ENCODE measurements at regions not wholly inside any gene's neighbourhood (a gene's known extent, or its start where the extent isn't known, plus 50 kb on each side); places are given as distances from the start of the nearest gene placed in this dataset.

DNA sequence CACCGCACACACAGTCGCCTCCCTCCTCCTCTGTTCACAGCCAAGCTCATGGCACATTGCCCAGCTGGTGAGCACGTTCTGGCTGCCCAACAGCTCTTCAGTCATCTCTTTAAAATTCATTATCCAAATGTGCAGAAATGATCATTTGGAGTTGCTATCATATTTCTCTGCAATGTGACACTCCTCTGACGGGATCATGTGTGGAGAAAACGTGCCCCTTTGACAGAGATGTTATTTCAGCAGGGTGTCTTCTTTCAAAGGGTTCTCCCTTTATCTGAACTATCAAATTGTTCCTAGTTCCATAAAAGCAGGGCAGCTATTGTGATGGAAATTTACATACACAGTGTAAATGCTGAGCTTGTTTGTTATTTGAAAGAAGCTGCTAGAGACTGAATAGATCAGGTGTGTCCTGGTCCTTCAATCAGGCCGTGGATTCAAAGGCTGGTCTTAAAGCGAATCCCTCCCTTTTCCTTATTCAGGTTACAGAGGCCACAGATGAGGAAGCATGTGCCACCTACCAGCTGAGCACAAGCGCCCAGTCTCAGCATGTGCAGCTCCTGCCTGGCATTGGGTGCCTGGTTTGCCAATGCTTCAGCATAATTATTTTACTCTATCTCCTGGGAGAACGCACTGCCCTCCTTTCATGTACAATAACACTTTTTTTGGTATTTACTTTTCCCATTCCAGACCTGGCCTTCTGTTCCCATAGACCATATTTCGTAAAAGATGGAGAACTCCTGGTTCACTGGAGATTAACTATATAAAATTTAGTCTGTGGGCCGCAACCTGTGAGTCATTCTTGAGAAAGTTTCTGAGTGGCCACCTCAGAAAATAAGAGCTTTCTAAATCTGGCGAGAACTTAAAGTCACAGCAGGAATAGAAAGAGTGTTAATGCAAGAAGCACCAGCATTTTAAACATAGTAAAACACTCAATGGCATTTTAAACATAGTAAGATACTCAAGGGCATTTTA, 433.7 kb downstream of the ENC1 start:
- no peaks in the 10 kb centered on the region for H3K9me3 ChIP-seq (ENCODE audit: control insufficient read depth, low read length)
- H3K27ac ChIP-seq (ENCODE audit: insufficient read depth, low read depth, low read length, poor library complexity, severe bottlenecking): no peak overlapping the region
- 66 to 67% methylated on average over 12 of the region's 12 CpGs for WGBS, 2 experiments
- H3K4me3 ChIP-seq (ENCODE audit: insufficient read depth, low read depth, low read length): no peak overlapping the region
- peaks cover 5% of the 10 kb centered on the region for H3K4me1 ChIP-seq (ENCODE audit: control insufficient read depth, insufficient read depth, low read length)
- no peaks in the 10 kb centered on the region for H3K27me3 ChIP-seq (ENCODE audit: control insufficient read depth, insufficient read depth, low read length, poor library complexity, severe bottlenecking)
- no peaks in the 10 kb centered on the region for H3K36me3 ChIP-seq (ENCODE audit: control insufficient read depth, insufficient read depth, low read length)

DNA sequence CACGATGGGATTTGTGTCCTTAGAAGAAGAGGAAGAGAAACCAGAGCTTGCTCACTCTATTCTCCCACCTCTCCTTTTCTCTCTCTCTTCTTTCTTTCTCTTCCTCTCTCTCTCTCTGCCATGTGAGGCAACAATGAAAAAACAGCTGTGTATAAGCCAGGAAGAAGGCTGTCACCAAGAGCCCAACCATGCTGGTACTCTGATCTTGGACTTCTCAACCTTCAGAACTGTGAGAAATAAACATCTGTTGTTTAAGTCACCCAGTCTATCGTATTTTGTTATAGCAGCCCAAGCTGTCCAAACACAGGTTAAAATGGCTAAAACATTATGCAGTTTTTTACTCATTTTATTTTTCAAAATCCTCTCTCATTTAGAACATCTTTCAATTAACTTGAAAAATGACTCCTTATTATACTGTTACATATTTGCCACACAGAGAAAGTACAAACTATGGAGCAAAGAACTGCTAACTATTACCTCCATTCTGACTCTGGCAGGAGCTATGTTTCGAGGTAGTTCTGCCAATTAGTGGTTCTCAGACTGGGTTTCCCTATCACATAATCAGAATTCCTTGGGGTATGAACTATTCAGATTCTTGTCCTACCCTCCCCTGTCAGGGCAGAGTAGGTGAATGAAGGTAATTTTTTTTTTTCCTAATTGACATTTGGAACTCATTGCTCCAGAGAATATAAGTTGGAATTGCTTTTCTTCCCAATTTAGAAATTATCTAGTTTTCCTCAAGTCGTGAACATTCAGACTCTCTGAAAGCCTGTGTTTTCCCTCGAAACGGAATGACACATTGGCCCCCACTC, 434.6 kb downstream of the ENC1 start:
- no peak overlapping the region for H3K4me3 ChIP-seq (ENCODE audit: insufficient read depth, low read depth, low read length)
- H3K36me3 ChIP-seq (ENCODE audit: control insufficient read depth, insufficient read depth, low read length): no peaks in the 10 kb centered on the region
- H3K27me3 ChIP-seq (ENCODE audit: control insufficient read depth, insufficient read depth, low read length, poor library complexity, severe bottlenecking): no peaks in the 10 kb centered on the region
- 79 to 80% methylated on average over 6 of the region's 6 CpGs for WGBS, 2 experiments
- H3K9me3 ChIP-seq (ENCODE audit: control insufficient read depth, low read length): no peaks in the 10 kb centered on the region
- no peak overlapping the region for H3K27ac ChIP-seq (ENCODE audit: insufficient read depth, low read depth, low read length, poor library complexity, severe bottlenecking)
- H3K4me1 ChIP-seq (ENCODE audit: control insufficient read depth, insufficient read depth, low read length): peaks cover 5% of the 10 kb centered on the region

GRCh38 chr5:74201334-74202081, 439.0 kb downstream of the ENC1 start:
- Histone ChIP-seq H3K4me1 (ENCODE audit: control insufficient read depth, insufficient read depth, low read length) (peaks cover 9% of the 10 kb centered on the region), H3K9me3 (ENCODE audit: control insufficient read depth, low read length) (no peaks in the 10 kb centered on the region), H3K27ac (ENCODE audit: insufficient read depth, low read depth, low read length, poor library complexity, severe bottlenecking) (no peak overlapping the region), H3K27me3 (ENCODE audit: control insufficient read depth, insufficient read depth, low read length, poor library complexity, severe bottlenecking) (no peaks in the 10 kb centered on the region), H3K36me3 (ENCODE audit: control insufficient read depth, insufficient read depth, low read length) (no peaks in the 10 kb centered on the region), H3K4me3 (ENCODE audit: insufficient read depth, low read depth, low read length) (no peak overlapping the region)
- 90 to 93% methylated on average over 8 of the region's 8 CpGs for WGBS, 2 experiments

GRCh38 chr5:74200560-74200959, 440.0 kb downstream of the ENC1 start:
- H3K27ac ChIP-seq (ENCODE audit: insufficient read depth, low read depth, low read length, poor library complexity, severe bottlenecking): no peak overlapping the region
- H3K36me3 ChIP-seq (ENCODE audit: control insufficient read depth, insufficient read depth, low read length): no peaks in the 10 kb centered on the region
- H3K4me3 ChIP-seq (ENCODE audit: insufficient read depth, low read depth, low read length): no peak overlapping the region
- no peaks in the 10 kb centered on the region for H3K9me3 ChIP-seq (ENCODE audit: control insufficient read depth, low read length)
- no peaks in the 10 kb centered on the region for H3K27me3 ChIP-seq (ENCODE audit: control insufficient read depth, insufficient read depth, low read length, poor library complexity, severe bottlenecking)
- 86 to 93% methylated on average over 2 of the region's 2 CpGs for WGBS, 2 experiments
- peaks cover 9% of the 10 kb centered on the region for H3K4me1 ChIP-seq (ENCODE audit: control insufficient read depth, insufficient read depth, low read length)

DNA sequence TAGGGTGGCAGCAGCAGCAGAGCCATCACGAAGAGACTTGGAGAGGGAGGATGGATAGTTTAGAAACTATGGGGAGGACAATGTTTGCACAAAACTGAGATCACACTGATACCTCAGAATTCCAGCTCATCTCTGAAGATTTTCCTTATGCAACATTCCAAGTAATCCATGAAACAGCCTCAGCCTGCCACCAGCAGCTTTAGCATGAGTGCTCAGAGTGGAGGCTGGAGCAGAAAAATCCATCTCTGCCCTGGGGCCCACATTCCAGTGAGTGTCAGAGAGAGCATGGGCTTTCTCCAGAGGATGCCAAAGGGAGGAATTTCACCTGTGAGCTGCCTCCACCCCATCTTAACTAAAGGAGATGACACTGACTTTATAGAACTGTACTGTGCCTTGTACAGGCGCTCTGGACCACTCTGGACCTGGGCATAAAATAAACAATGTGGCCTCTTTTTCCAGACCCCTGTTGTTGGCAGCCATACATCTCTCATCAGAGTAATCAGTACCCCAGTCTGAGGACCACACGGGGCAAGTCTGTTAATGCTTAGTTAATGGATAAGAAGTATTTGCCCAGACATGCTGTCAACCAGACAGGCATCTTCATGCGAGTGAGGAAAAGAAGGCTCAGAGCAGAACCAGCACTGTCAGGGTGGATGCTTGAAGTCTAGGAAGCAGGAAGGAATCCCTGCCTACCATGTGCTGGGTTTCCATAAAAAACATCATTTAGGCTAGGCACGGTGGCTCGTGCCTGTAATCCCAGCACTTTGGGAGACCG, 440.9 kb downstream of the ENC1 start:
- Histone ChIP-seq H3K4me3 (ENCODE audit: insufficient read depth, low read depth, low read length) (no peak overlapping the region), H3K27me3 (ENCODE audit: control insufficient read depth, insufficient read depth, low read length, poor library complexity, severe bottlenecking) (no peaks in the 10 kb centered on the region), H3K36me3 (ENCODE audit: control insufficient read depth, insufficient read depth, low read length) (no peaks in the 10 kb centered on the region), H3K4me1 (ENCODE audit: control insufficient read depth, insufficient read depth, low read length) (peaks cover 9% of the 10 kb centered on the region), H3K27ac (ENCODE audit: insufficient read depth, low read depth, low read length, poor library complexity, severe bottlenecking) (no peak overlapping the region), H3K9me3 (ENCODE audit: control insufficient read depth, low read length) (no peaks in the 10 kb centered on the region)
- WGBS, 2 experiments: 92 to 94% methylated on average over 7 of the region's 7 CpGs

GRCh38 chr5:74199005-74199404, 441.5 kb downstream of the ENC1 start:
- peaks cover 9% of the 10 kb centered on the region for H3K4me1 ChIP-seq (ENCODE audit: control insufficient read depth, insufficient read depth, low read length)
- WGBS, 2 experiments: 73 to 78% methylated on average over 2 of the region's 2 CpGs

GRCh38 chr5:74198156-74198555, 442.4 kb downstream of the ENC1 start:
- WGBS, 2 experiments: 97 to 100% methylated on average over 2 of the region's 2 CpGs
- Histone ChIP-seq H3K4me1 (ENCODE audit: control insufficient read depth, insufficient read depth, low read length) (peaks cover 9% of the 10 kb centered on the region), H3K27ac (ENCODE audit: insufficient read depth, low read depth, low read length, poor library complexity, severe bottlenecking) (no peak overlapping the region)

More at GRCh38 chr5:74199005-74199404, 441.5 kb downstream of the ENC1 start:
- Histone ChIP-seq H3K4me3 (ENCODE audit: insufficient read depth, low read depth, low read length) (no peak overlapping the region), H3K27me3 (ENCODE audit: control insufficient read depth, insufficient read depth, low read length, poor library complexity, severe bottlenecking) (no peaks in the 10 kb centered on the region), H3K36me3 (ENCODE audit: control insufficient read depth, insufficient read depth, low read length) (no peaks in the 10 kb centered on the region), H3K9me3 (ENCODE audit: control insufficient read depth, low read length) (no peaks in the 10 kb centered on the region), H3K27ac (ENCODE audit: insufficient read depth, low read depth, low read length, poor library complexity, severe bottlenecking) (no peak overlapping the region)

DNA sequence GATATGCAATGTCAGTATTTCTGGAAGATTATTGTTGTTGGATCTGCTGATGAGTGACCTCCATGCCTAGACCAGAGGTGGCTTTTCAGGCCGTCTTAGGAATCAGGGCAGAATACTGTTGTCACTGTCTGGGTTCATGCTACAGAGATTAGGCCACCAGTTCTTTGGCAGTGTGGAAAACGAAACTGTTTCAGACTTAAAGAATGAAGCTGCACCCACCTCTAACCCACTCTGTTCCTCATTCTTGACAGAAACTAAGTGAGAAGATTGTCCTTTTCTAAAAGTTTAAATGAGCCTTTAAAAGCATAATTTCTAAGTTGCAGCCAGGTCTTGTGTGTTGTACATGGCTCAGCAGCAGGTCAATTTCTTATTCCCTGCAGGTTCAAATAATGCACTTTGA, 444.3 kb downstream of the ENC1 start:
- 91 to 93% methylated on average over 2 of the region's 2 CpGs for WGBS, 2 experiments
- Histone ChIP-seq H3K4me3 (ENCODE audit: insufficient read depth, low read depth, low read length) (no peak overlapping the region), H3K27me3 (ENCODE audit: control insufficient read depth, insufficient read depth, low read length, poor library complexity, severe bottlenecking) (no peaks in the 10 kb centered on the region), H3K36me3 (ENCODE audit: control insufficient read depth, insufficient read depth, low read length) (no peaks in the 10 kb centered on the region), H3K9me3 (ENCODE audit: control insufficient read depth, low read length) (no peaks in the 10 kb centered on the region), H3K27ac (ENCODE audit: insufficient read depth, low read depth, low read length, poor library complexity, severe bottlenecking) (no peak overlapping the region), H3K4me1 (ENCODE audit: control insufficient read depth, insufficient read depth, low read length) (peaks cover 9% of the 10 kb centered on the region)

More at GRCh38 chr5:74198156-74198555, 442.4 kb downstream of the ENC1 start:
- Histone ChIP-seq H3K4me3 (ENCODE audit: insufficient read depth, low read depth, low read length) (no peak overlapping the region), H3K36me3 (ENCODE audit: control insufficient read depth, insufficient read depth, low read length) (no peaks in the 10 kb centered on the region), H3K9me3 (ENCODE audit: control insufficient read depth, low read length) (no peaks in the 10 kb centered on the region), H3K27me3 (ENCODE audit: control insufficient read depth, insufficient read depth, low read length, poor library complexity, severe bottlenecking) (no peaks in the 10 kb centered on the region)

- H3K4me1 ChIP-seq (ENCODE audit: control insufficient read depth, insufficient read depth, low read length): no peaks in the 10 kb centered on the region
- H3K27me3 ChIP-seq (ENCODE audit: control insufficient read depth, insufficient read depth, low read length, poor library complexity, severe bottlenecking): no peaks in the 10 kb centered on the region
- no peaks in the 10 kb centered on the region for H3K9me3 ChIP-seq (ENCODE audit: control insufficient read depth, low read length)
- no peak overlapping the region for H3K27ac ChIP-seq (ENCODE audit: insufficient read depth, low read depth, low read length, poor library complexity, severe bottlenecking)
- H3K4me3 ChIP-seq (ENCODE audit: insufficient read depth, low read depth, low read length): no peak overlapping the region
- 75 to 89% methylated on average over 4 of the region's 4 CpGs for WGBS, 2 experiments
- H3K36me3 ChIP-seq (ENCODE audit: control insufficient read depth, insufficient read depth, low read length): no peaks in the 10 kb centered on the region
Measured at GRCh38 chr5:74194196-74194595, 446.3 kb downstream of the ENC1 start.

Data from ectodermal cell (in vitro differentiated cells).